ENCODE measurements at regions not wholly inside any gene's neighbourhood (a gene's known extent, or its start where the extent isn't known, plus 50 kb on each side); places are given as distances from the start of the nearest gene placed in this dataset.

- TF ChIP-seq YY1 (IDR thresholded peaks at IDR 0.05; ENCODE audit: low read depth) = no peak
- no peak for TF ChIP-seq CREB1 (IDR thresholded peaks at IDR 0.05; ENCODE audit: low read depth)
- TF ChIP-seq FOXM1 (IDR thresholded peaks at IDR 0.05; ENCODE audit: borderline replicate concordance, low read depth) = no peak
- TF ChIP-seq MAX (IDR thresholded peaks at IDR 0.05) = no peak
- no peak for TF ChIP-seq RAD21 (IDR thresholded peaks at IDR 0.05; ENCODE audit: low read depth)
- TF ChIP-seq NFIC (IDR thresholded peaks at IDR 0.05) = no peak
- no peak for TF ChIP-seq EGR1 (IDR thresholded peaks at IDR 0.05)
- no peak for TF ChIP-seq USF1 (IDR thresholded peaks at IDR 0.05)
- no peak for TF ChIP-seq REST (IDR thresholded peaks at IDR 0.05; ENCODE audit: low read depth)
- TF ChIP-seq TCF12 (IDR thresholded peaks at IDR 0.05; ENCODE audit: low read depth) = no peak
Observed at GRCh38 chr4:141783770-141784169, 147.4 kb downstream of the IL15 start.

- TF ChIP-seq TEAD4 (IDR thresholded peaks at IDR 0.05) (no peak), CREB1 (IDR thresholded peaks at IDR 0.05; ENCODE audit: low read depth) (no peak), TCF12 (IDR thresholded peaks at IDR 0.05; ENCODE audit: low read depth) (no peak), NFIC (IDR thresholded peaks at IDR 0.05) (no peak), EP300 (IDR thresholded peaks at IDR 0.05; ENCODE audit: borderline replicate concordance) (no peak), USF1 (IDR thresholded peaks at IDR 0.05) (no peak), RAD21 (IDR thresholded peaks at IDR 0.05; ENCODE audit: low read depth) (no peak), MAX (IDR thresholded peaks at IDR 0.05) (no peak)
Observed at GRCh38 chr4:141786946-141787345, 150.6 kb downstream of the IL15 start.

GRCh38 chr4:141788169-141788915, 152.0 kb downstream of the IL15 start:
- no peak for TF ChIP-seq TEAD4 (IDR thresholded peaks at IDR 0.05)
- no peak for TF ChIP-seq ZBTB7A (IDR thresholded peaks at IDR 0.05; ENCODE audit: low read depth)
- no peak for TF ChIP-seq NFIC (IDR thresholded peaks at IDR 0.05)
- no peak for TF ChIP-seq EGR1 (IDR thresholded peaks at IDR 0.05)
- no peak for TF ChIP-seq MAX (IDR thresholded peaks at IDR 0.05)
- TF ChIP-seq CEBPB (IDR thresholded peaks at IDR 0.05) = no peak
- TF ChIP-seq USF1 (IDR thresholded peaks at IDR 0.05) = no peak
- TF ChIP-seq CREB1 (IDR thresholded peaks at IDR 0.05; ENCODE audit: low read depth) = no peak
- TF ChIP-seq RAD21 (IDR thresholded peaks at IDR 0.05; ENCODE audit: low read depth) = no peak
- no peak for TF ChIP-seq TAF1 (IDR thresholded peaks at IDR 0.05; ENCODE audit: low read depth)

GRCh38 chr4:141789716-141790115, 153.3 kb downstream of the IL15 start:
- TF ChIP-seq EP300 (IDR thresholded peaks at IDR 0.05; ENCODE audit: borderline replicate concordance) = no peak
- no peak for TF ChIP-seq TCF12 (IDR thresholded peaks at IDR 0.05; ENCODE audit: low read depth)
- no peak for TF ChIP-seq USF1 (IDR thresholded peaks at IDR 0.05)
- TF ChIP-seq MAX (IDR thresholded peaks at IDR 0.05) = no peak
- TF ChIP-seq REST (IDR thresholded peaks at IDR 0.05; ENCODE audit: low read depth) = no peak
- TF ChIP-seq CEBPB (IDR thresholded peaks at IDR 0.05) = no peak

- no peak for TF ChIP-seq MAX (IDR thresholded peaks at IDR 0.05)
- no peak for TF ChIP-seq ZBTB7A (IDR thresholded peaks at IDR 0.05; ENCODE audit: low read depth)
- TF ChIP-seq TCF12 (IDR thresholded peaks at IDR 0.05; ENCODE audit: low read depth) = no peak
- no peak for TF ChIP-seq CEBPB (IDR thresholded peaks at IDR 0.05)
- no peak for TF ChIP-seq EP300 (IDR thresholded peaks at IDR 0.05; ENCODE audit: borderline replicate concordance)
- no peak for TF ChIP-seq NFIC (IDR thresholded peaks at IDR 0.05)
- TF ChIP-seq USF1 (IDR thresholded peaks at IDR 0.05) = no peak
- TF ChIP-seq FOXM1 (IDR thresholded peaks at IDR 0.05; ENCODE audit: borderline replicate concordance, low read depth) = no peak
- TF ChIP-seq TEAD4 (IDR thresholded peaks at IDR 0.05) = no peak
- TF ChIP-seq CREB1 (IDR thresholded peaks at IDR 0.05; ENCODE audit: low read depth) = no peak
- no peak for TF ChIP-seq YY1 (IDR thresholded peaks at IDR 0.05; ENCODE audit: low read depth)
- TF ChIP-seq REST (IDR thresholded peaks at IDR 0.05; ENCODE audit: low read depth) = no peak
- no peak for TF ChIP-seq RAD21 (IDR thresholded peaks at IDR 0.05; ENCODE audit: low read depth)
- no peak for TF ChIP-seq TAF1 (IDR thresholded peaks at IDR 0.05; ENCODE audit: low read depth)
- no peak for TF ChIP-seq EGR1 (IDR thresholded peaks at IDR 0.05)
Observed at GRCh38 chr4:141792164-141792563, 155.8 kb downstream of the IL15 start.
